Suppressor macrophage (primary cell): ENCODE measurements at regions not wholly inside any gene's neighbourhood (a gene's known extent, or its start where the extent isn't known, plus 50 kb on each side); places are given as distances from the start of the nearest gene placed in this dataset.
"Not testable (repeated sequence)": the region's sequence is repeated elsewhere in the genome, so short reads cannot be mapped to it uniquely, and the experiment has no call there.

Experiments used
- DNase-seq, 4 experiments: peaks; one replicate each; pipeline ENCODE4 v3.0.0-alpha.2; 2020 to 2022

DNA sequence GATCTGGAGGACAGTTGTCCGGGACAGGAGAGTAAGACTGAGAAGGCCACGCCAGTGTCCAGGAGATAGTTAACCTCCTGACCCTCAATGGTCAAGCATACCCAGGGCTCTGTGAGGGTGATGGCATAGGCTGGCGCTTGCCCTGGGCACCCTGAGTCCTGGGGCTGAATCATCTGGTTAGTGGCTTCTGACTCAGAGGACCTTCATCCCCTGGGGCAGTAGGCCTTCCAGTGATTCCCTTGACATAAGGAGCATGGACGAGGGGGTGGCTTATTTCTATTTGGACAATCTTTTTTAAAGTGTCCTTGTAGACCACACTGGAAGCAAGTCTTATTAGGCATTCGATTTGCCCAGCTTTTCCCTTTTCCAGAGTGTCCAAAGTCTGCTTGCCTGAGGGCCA lies 108.4 kb upstream of the SHISA3 start:
- DNase-seq = not testable (repeated sequence)

DNA sequence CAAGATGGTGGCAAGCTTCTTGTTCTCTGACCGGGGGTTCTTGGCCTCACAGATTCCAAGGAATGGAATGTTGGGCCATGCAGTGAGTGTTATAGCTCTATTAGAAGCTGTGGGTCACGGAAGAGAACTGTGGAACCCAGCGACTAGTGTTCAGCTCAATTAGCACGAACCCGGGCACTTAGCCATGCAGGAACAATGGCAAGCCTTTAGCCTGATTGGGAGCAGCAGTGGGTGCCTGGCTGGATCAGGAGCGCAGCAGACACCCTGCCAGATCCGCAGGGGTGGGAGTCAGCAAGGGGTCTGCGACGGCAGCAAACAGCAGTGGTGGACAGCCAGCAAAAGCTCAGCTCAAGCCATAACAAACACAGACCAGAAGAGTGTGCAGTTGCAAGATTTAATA lies 105.1 kb upstream of the SHISA3 start:
- DNase-seq = not testable (repeated sequence)

DNA sequence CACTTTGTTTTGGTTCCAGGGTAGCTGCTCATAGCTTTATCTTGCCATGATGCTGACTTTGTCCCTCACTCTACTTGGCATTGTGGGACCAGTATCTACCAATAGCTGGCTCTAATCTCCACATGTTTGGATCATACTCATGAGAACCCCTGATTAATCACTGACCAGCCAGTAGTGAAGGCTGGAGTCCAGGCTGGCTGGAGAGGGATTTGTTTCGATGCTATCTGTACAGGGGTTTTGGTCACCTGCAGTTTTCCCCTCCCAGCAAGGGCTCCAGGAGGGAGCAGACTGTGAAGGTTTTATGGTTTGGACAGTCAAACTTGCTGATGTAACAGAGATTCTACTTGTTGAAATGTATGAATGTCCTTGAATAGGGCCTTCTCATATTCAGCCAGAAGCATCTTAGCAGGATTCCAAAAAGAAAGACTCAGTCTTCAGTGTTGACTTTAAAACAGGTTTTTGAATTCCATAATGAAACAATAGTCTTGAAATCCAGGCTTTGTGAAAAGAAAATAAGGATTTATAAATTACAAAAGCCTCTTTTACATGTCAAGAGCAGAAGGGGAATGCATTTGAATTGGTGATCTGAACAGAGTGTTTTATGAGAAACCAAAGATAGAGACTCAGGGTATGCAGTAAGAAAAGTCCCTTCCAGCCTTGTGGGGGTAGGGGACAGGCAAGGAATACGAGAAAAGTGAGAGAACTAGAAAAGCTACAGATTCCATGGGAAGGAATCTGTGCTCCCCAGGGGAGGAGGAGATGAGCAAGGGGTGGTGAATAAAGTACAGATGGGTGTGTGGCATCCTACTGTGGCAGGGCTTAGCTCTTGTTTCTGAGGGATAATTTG lies 103.1 kb upstream of the SHISA3 start:
- DNase-seq = no peak

DNA sequence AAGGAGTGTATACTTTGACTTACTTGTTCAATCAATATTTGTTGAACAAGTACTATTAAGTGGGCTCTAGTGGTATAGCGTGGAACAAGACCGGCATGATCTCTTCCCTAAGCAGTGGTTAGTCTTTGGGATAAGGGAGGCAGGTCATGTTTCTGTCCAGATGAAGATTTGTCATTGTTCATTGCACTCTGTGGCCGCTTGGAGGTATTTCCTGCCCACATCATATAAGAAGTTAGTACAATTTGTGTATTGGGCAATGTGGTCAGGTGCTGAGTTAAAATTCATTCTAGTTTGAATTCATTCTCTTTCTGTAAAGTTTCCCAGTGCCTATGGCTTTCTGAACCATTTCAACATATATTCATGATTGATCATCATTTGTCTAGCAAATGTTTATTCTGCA lies 101.1 kb upstream of the SHISA3 start:
- no peak for DNase-seq

DNA sequence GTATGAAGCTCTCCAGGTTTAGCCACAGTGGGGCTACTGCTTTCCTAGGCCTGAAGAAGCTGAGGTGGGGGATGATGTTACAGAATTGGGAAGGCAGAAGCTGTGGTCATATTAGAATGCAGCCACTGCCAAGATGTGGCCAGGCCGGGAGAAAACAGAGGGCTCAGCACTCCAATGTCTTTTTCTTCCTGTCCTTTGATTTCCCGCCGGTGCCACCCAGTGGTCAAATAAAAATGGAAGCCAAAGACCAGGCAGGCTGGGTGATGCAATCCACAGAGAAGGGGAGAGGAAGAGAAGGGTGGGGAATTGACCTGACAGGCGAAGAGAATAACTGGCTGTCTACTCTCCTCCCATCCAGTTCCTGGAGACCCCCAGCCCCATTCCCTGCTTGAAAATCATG lies 94.9 kb upstream of the SHISA3 start:
- DNase-seq = peak; percentile 8 to 32 (median 23)

DNA sequence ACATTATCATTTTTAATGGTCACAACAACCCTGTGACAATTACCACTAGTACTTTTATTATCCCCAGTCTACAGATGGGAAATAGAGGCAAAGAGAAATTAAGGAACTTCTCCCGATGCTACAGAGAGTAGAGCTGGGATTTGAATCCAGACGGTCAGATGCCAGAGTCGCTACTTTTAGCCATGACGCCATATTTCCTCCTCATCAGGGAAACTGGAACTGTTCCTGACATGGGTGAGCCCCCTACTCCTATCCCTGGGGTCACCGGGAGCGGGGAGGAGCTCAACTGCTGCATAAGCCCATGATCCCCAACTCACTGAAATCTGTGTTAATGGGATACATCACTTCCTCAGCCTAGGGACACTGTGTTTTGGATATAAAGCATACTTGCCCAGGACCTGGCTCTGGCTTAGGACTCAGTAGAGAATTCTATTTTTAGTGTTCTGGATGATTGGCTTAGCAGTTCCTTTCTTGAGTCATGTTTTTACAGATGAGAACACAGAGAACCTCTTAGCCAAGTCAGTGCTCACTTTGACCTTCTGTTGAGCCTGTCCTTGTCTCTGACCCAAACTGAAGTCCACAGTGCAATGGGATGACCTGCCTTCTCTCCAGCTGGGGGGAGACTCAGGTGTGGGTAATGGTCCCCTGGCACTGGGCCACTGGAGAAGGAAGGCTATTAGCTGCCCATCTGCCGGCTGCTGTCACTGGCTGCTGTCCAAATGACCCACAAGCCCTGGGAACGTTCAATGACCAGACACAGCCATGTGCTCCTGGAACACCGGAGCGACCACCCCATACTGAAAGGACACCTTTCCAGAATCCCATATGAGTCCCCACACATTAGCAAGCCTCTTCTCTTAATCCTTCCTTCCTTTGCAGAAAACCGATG lies 90.8 kb upstream of the SHISA3 start:
- DNase-seq = no peak

DNA sequence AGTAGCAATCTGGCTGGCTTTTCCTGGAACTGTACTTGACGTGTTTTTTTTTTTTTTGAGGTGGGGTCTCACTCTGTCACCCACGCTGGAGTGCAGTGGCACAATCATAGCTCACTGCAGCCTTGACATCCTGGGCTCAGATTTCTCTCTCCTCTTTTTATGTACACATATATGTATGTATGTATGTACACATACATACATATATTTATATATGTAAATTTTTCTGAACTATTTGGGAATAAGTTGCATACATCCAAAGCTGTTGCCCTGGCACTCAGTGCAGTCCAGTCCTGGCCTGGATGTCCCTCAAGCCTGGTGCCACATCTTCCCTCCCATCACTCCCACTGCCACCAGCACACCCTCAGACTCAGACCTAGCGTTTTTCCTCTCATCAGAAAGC lies 89.0 kb upstream of the SHISA3 start:
- no peak for DNase-seq

DNA sequence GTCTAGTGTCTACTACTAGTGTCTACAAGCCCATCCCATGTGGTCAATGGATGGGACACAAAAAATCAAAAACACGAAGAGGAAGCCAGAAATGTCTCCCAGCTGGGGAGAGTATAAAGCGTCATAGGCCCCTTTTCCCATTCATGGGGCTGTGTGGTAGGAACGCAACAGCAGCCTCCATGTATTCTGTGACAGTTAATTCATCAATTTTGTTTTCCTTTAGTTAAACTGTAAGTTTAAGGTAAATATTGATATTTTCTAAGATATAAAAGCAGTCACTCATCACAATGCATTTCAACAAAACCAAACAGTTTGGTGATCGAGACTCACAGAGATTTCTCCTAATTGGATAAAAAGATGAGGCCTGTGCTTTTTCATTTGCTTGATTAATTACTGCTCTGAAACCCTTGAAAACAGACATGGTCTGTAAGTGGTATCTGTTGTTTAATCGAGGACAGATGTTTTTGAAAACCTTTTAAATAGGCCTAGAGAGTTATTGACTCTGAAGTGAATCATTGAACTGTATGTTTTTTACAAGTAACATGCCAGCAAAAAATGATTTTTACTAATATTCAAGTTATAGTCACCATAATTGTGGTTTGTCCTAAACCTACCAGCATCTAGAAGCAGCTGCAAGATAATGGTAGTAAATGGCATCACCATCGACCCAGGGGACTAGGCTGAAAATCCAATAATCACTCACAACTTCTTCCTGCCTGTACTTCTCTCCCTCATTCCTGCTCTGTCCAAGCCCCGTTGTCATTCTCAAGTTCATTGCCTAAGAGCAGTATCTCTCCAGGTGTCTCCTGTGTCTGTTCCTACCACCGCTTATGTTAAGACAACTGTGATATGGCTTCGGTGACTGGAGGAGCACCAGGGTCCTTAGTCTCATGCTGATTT lies 87.7 kb upstream of the SHISA3 start:
- no peak for DNase-seq

DNA sequence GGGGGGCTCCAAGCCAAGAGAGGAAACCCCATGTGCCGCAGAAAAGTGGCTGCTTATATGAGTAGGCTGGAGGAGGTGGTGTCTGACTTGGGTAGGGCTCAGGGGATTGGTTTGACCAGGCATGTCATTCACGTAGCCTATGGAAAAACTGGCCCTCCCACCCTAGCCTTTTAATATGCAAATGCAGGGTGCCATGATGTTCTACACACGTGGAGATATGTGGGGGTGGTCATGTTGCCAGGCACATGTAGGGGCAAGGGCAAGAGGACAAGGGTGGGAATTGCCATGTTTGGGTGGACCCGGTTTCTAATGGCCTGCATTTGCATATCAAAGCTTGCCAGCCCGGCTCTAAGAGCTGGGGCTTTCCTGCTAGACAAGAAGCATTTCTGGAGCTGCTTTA lies 86.9 kb upstream of the SHISA3 start:
- DNase-seq = no peak

DNA sequence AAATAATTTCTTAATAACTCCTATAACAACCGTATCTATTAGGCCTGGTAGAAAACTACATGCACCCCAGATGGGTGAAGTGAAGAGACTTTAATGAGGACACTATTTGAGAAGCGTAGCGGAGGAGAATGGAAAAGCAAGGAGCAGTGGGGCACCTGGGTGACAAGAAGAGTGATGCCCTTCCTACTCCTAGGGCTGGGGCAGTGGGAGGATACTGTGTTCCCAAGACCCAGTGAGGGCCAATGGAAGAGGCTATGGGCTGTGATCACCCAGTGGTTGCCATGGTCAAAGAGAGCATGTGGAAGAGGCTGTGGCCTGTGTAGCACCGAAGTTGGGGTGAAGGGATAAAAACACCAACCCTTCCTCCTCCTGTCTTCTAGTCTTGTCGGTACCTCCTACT lies 86.5 kb upstream of the SHISA3 start:
- no peak for DNase-seq

DNA sequence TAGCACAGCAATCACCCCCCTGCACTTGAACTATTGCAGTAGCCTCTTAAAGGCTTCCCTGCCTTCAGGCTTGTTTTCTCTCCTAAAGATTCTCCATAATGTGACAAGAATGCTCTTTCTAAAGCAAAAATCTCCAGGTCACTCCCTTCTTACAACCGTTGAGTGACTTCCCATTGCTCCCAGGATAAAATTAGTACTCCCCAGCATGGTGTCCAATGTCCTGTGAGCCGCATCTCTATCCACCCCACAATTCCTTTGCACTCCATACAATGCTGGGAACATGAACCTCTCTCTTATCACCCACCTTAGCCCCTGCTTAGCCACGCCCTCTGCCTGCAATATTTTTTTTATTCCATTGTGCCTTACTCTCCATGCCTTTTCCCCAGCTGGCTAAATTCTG lies 85.7 kb upstream of the SHISA3 start:
- no peak for DNase-seq

DNA sequence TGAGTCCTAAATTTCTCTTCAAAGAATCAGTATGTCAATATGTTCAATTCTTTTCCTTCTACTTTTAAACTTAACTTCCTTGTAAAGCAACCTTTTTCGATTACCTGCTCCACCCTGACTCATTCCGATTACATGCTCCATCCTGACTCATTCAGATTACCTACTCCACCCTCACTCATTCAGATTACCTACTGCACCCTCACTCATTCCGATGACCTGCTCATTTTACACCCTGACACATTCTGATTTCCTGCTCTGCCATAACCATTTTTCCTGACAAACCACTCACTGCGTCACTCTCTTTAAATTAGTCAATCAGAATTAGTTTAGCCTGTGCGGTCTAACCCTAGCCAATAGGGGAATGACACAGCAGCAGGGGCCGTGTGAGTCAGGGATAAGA lies 83.9 kb upstream of the SHISA3 start:
- not testable (repeated sequence) for DNase-seq

DNA sequence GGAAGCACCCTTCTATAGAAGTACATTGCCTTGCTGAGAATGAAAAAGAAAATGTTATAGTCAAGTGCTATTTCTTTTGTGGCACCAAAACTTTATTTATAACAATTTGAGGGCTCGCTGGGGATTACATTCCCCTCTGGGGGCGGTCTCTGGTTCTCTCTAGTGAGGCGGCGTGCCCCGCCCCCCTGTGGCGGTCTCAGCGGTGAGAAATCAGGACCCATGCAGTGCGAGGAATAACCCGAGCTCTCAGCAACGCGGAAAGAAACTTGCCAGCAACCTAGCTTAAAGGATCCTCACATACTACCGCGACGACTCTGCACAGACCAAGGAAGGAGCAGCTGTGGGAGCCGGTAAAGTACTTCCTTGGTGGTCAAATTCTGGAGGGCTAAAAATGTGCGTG lies 83.4 kb upstream of the SHISA3 start:
- DNase-seq = no peak

DNA sequence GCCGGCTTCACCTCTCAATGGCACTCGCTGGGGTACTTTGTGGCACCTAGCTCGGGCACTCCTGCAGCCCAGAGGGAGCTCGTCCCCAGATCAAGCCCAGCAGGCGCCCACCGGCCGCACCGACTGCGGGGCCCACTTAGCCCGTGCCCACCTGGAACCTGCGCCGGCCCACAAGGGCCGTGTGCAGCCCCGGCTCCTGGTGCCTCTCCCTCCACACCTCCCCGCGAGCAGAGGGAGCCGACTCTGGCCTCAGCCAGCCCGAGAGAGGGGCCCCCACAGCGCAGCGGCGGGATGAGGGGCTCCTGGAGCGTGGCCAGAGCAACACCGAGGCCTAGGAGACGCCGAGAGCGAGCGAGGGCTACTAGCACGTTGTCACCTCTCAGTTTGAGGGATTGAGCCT lies 82.1 kb upstream of the SHISA3 start:
- DNase-seq = no peak

DNA sequence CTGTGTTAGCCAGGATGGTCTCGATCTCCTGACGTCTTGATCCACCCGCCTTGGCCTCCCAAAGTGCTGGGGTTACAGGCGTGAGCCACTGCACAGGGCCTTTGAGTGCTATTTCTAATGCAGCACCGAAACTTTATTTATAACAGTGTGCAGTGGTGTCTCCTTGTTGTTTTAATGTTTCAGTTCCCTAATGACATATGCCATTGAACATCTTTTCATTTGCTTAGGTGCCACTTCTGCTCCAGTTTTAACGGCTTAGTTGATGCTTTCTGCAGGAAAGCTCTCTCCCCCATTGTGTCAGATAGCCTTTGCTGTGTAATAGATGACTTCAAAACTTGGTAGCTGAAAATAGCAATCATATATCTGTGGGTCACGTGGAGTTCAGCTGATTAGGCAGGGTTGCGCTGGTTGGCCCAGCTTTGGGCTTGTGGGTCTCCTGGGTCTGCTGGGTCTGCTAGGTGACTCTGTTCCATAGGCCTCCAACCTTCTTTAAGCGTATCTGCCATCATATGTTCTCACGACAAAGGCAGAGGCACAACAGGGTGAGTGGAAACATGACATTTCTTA lies 76.4 kb upstream of the SHISA3 start:
- no peak for DNase-seq

DNA sequence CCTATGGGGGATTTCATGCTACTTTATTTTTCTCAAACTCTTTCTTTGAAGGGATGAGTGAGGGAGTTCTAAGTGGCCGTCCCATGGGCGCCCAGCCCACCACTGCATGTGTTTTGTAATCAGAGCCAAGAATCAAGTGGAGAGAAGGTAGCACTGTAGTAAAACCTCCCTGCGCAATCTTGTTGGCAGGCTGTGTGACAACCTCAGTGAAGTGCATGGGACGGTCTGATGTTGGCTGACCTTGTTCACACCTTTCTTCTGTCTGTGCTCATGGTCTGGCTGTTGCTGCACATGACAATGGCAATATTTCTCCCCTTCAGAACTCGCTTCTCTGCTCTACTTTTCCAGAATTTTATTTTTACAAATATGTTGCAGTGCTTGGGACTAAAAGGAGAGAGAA lies 71.2 kb upstream of the SHISA3 start:
- no peak for DNase-seq

DNA sequence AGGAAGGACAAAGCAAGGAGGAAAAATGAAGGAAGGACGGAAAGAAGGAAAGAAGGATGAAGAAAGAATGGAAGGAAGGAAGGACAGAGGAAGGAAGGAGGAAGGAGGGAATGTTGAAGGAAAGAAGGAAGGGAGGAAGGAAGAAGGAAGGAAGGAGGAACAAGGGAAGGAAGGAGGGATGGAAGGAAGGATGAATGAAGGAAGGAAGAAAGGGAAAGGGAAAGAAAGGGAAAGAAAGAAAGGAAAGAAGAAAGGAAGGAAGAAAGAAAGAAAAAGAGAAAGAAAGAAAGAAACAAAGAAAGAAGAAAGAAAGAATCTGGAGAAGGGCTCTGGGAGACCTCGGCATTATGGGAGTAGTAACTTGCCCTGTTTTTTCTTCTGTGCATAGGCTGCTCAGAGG lies 70.8 kb upstream of the SHISA3 start:
- DNase-seq = no peak

DNA sequence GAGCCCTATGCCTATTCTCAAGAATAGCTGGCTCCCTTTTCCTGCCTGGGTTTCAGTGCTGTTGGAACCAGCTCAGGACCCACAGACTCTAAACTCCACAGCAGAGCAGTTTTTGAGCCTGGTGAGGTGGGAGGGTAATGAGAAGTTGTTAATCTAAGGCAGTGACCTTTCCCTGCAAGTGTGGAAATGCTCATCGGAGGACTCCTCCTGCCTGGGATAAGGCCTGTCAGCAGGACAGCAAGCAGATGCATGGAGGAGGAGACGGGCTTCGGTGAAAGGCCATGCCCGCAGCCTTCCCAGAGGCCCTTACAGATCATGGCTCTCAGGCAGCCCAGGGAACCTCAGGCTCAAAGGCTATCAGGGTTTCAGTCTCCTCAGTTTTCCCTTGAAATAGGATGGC lies 70.0 kb upstream of the SHISA3 start:
- DNase-seq = no peak

DNA sequence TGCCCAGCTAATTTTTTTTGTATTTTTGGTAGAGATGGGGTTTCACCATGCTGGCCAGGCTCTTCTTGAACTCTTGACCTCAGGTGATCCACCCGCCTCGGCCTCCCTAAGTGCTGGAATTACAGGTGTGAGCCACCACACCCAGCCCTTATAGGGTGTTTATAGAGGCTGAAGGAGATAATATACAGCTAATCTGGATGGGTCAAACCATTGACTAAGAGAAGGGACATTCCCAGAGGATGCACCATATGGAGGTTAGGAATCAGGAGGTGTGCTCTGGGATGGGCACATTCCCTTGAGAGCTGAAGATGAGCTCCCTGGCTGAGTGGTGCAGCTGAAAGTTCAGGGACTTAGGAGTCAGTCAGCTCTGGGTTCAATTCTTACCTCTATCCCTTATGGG lies 68.3 kb upstream of the SHISA3 start:
- DNase-seq = no peak

DNA sequence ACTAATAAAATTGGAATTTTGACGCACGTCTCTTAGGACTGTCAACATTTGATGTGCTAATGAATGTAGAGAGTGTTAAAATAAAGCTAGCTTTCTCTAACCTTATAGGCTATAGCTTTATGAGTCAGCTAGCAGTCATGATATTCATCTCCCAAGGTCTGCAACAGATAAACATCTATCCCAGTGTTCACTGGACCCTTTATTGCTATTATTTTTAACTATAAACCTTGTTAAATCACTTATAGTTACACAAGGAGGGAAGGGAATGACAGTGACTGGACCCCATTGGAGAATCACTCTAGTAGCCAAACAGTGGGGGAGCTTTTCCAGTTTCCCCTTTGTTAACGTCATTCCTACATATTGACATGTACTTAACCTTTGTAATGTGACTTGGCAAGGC lies 67.9 kb upstream of the SHISA3 start:
- no peak for DNase-seq

DNA sequence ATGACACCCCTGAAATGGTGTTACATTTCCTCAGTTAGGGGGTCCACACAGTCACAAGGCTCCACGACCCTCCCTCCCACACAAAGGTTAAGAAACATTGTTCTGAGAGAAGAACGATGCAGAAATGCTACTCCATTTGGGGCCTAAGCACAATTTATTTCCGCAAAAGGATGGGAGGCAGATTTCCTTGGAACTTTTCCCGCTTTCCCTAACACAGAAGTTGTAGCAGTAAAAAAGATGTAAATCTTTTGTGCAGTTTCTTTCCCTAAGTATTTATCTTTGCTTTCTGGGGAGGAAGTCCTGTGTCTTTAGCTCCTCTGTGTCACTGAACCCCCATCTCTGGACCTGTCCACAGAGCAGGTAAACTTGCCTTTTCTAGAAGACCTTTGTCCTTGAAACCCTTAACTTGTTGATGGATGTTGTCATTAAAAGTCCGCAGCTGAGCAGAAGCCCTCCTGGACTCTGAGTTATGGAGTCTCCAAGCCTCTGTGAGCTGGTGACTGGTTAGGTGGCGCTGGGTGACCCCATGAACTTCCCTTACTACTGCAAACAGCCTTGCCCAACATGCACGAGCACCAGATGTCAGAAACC lies 67.2 kb upstream of the SHISA3 start:
- no peak for DNase-seq

DNA sequence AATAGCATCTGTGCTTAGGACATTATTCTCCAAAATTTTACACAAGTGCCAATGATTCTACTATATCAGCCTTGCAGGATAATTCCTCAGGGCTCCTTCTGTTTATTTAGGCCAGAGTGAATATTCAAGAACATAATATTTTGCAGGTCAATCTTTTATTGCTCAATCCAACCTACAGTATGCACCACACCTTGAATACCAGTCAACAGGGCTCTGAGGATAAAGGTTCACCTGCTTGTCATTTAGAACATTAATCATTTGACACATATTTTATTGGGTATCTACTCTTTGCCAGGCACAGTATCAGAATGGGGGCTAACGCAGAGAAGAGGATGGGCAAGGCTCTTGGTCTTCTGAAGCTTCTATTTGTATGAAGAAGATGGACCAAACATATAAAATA lies 66.2 kb upstream of the SHISA3 start:
- DNase-seq = no peak
